BE2C (cell line): ENCODE measurements at regions not wholly inside any gene's neighbourhood (a gene's known extent, or its start where the extent isn't known, plus 50 kb on each side); places are given as distances from the start of the nearest gene placed in this dataset.

Experiments
- DNase-seq: peaks from one replicate; pipeline ENCODE4 v3.0.0-alpha.2; 2020
- H3K27me3 ChIP-seq: fragments of 250-450 bp; sonication (Bioruptor Pico); 2 replicates; pipeline ENCODE4 v1.5.1; 2020; ENCODE audit warnings: mild to moderate bottlenecking
- H3K36me3 ChIP-seq: fragments of 250-450 bp; sonication (Bioruptor Pico); 2 replicates; pipeline ENCODE4 v1.5.1; 2020; ENCODE audit warnings: mild to moderate bottlenecking
- H3K4me1 ChIP-seq: fragments of 250-450 bp; sonication (Bioruptor Pico); 2 replicates; pipeline ENCODE4 v1.5.1; 2020
- H3K4me3 ChIP-seq: 2 replicates; pipeline ENCODE4 v1.5.1; 2011; ENCODE audit warnings: low read depth, low read length
- H3K9me3 ChIP-seq: fragments of 250-450 bp; sonication (Bioruptor Pico); 2 replicates; pipeline ENCODE4 v1.5.1; 2020
- TF ChIP-seq, protein P1 (sequence below): IDR thresholded peaks from 2 replicates; pipeline ENCODE4 v1.5.1; 2012; ENCODE audit warnings: mild to moderate bottlenecking, low read depth, low read length

DNA sequence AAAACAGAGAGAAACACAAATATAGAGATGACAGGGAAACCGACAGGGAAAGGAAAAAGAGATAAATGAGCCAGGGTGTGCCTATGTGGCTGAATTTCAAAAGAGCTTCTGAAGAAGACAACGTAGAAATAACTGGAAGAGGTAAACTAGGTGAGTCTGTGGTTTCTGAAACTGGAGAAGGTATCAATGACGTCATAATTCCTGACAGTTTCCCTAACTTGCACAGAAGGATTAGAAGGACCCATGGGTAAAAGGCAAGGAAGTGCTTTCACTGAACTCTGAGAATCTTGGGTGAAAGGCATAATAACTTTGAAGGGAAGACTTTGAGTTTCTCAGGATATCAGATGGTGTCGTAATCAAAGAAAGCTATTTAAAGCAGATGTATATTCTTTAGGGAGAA is 790.8 kb upstream of the NUDT12 start:
- TF ChIP-seq, protein P1, sequence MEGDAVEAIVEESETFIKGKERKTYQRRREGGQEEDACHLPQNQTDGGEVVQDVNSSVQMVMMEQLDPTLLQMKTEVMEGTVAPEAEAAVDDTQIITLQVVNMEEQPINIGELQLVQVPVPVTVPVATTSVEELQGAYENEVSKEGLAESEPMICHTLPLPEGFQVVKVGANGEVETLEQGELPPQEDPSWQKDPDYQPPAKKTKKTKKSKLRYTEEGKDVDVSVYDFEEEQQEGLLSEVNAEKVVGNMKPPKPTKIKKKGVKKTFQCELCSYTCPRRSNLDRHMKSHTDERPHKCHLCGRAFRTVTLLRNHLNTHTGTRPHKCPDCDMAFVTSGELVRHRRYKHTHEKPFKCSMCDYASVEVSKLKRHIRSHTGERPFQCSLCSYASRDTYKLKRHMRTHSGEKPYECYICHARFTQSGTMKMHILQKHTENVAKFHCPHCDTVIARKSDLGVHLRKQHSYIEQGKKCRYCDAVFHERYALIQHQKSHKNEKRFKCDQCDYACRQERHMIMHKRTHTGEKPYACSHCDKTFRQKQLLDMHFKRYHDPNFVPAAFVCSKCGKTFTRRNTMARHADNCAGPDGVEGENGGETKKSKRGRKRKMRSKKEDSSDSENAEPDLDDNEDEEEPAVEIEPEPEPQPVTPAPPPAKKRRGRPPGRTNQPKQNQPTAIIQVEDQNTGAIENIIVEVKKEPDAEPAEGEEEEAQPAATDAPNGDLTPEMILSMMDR = no peak
- Histone ChIP-seq H3K36me3 (no peaks in the 10 kb centered on the region), H3K27me3 (no peaks in the 10 kb centered on the region), H3K4me3 (no peak overlapping the region), H3K9me3 (no peaks in the 10 kb centered on the region), H3K4me1 (peaks cover 3% of the 10 kb centered on the region; the same call in 1 of the 2 replicates)
- no peak for DNase-seq

DNA sequence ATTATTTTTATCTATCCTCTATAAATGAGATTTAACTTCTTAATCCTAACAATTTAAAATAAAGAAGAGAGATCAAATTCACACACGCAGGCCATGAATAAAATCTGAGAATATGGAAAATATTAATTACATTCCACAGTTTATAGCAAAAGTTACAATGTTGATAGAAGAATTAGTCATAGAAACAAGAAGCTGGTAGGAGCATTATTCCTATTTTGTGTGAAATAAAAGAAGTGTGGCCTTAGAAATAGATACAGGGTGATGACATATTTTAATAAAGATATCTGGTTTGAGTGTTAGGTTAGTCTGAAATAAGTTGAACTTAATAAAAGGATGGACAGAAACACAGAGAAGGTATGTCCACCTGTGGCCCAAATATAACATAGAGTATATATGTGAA is 790.4 kb upstream of the NUDT12 start:
- no peaks in the 10 kb centered on the region for H3K27me3 ChIP-seq
- H3K9me3 ChIP-seq = no peaks in the 10 kb centered on the region
- H3K4me3 ChIP-seq = no peak overlapping the region
- no peak for DNase-seq
- H3K4me1 ChIP-seq = peaks cover 3% of the 10 kb centered on the region; the same call in 1 of the 2 replicates
- TF ChIP-seq, protein P1 = no peak
- no peaks in the 10 kb centered on the region for H3K36me3 ChIP-seq

DNA sequence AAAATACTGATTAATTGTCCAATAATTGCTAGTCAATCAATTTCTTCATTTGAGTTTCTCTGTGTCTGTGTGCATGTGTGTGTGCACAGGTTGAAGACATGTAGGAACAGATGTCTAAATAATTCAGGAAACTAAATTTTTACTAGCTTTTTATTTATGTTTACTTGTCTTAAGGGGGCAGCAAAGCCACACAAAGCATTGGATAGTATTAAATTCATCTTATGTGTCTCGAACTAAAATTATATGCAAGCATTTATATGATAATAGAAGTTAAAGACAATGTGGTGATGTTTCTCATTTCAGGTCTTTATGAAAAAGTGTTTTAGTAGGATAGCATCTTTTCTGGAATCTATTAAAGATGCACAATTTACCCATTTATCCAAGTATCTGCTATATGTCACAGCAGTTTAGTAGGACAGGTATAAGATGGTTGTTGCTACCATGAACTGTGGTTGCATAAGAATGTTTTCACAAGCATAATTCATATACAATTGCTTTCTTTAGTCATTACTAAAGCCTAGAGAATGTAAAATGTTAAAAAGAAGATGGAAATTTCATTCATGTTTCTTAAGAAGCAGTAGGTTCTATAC is 784.6 kb upstream of the NUDT12 start:
- TF ChIP-seq, protein P1 = peak; percentile 58
- DNase-seq = peak; percentile 28
- Histone ChIP-seq H3K9me3 (no peaks in the 10 kb centered on the region), H3K27me3 (no peaks in the 10 kb centered on the region), H3K4me3 (no peak overlapping the region), H3K4me1 (peaks cover 6% of the 10 kb centered on the region; the same call in 1 of the 2 replicates), H3K36me3 (no peaks in the 10 kb centered on the region)

DNA sequence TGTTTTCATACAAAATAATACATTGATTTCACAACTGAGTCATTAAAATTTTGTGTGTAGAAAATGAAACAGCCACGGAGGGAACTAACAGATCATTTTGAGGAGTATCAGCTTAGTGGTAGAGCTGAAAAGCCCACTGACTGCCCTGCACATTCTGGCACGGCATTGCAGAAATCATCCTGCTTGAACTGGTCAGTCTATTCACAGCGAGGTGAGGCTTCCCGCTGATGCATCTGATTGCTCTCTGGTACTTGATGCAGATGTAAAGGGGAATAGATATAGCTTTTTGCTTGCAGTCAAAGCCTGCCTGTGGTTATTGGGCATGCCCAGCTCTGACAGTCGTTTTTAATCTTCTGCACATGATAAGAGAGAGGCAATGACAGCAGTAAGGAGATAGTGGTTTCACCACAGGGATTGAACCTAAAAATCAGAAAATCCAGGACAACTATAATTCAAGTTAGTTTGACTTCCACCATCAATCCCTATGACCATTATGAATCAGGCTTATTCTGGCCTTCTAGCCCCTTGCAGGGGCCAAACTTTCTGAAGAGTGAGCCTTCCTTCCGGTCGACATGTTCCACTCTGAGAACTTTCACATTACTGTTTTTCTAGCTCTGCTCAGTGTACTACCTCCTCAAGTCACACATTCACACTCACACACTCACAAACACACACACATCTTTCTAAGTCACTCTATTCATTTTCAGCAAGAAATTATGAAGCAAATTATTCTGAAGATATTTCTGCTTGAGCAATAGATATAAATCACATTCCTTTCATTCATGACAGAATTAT is 782.8 kb upstream of the NUDT12 start:
- Histone ChIP-seq H3K9me3 (no peaks in the 10 kb centered on the region), H3K36me3 (no peaks in the 10 kb centered on the region), H3K4me3 (peak overlapping the region; percentile 6; the same call in 1 of the 2 replicates), H3K27me3 (no peaks in the 10 kb centered on the region), H3K4me1 (peaks cover 6% of the 10 kb centered on the region; the same call in 1 of the 2 replicates)
- TF ChIP-seq, protein P1 = no peak
- DNase-seq = peak; percentile 10

DNA sequence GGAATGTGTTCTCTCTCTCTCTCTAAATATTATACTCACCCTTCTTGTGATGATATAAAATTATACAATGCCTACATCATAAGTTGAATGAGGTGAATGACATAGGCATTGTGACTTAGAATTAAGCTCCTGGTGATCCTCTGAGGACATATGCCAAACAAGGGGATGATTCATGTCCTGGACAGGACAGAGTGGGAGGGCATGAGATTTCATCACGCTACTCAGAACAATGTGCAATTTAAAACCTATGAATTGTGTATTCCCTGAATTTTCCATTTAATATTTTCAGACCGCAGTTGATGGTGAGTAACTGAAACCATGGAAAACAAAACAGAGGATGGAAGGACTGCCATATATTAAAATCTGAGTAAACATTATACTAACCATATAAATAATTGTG is 782.2 kb upstream of the NUDT12 start:
- Histone ChIP-seq H3K4me1 (peaks cover 6% of the 10 kb centered on the region; the same call in 1 of the 2 replicates), H3K36me3 (no peaks in the 10 kb centered on the region), H3K27me3 (no peaks in the 10 kb centered on the region), H3K9me3 (no peaks in the 10 kb centered on the region), H3K4me3 (peak overlapping the region; percentile 6; the same call in 1 of the 2 replicates)
- no peak for DNase-seq
- TF ChIP-seq, protein P1 = no peak

DNA sequence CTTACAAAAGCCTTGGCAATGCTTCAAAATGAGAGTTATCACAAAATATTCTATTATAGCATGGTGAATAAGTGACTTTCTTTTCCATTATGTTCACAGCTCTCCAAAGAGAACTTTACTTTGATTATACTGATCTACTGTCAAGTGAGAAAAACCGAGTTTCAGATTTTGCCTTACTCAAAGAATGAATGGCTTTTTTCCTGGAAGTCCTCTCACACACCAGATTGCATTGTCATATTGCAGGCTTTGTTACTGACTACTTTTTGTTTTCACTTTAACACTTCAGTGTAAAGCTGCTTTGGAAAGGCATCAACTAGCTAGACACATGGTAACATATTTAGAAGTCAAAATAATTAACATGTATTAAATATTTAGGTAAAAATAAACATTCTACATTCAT is 765.2 kb upstream of the NUDT12 start:
- Histone ChIP-seq H3K4me1 (no peaks in the 10 kb centered on the region), H3K4me3 (no peak overlapping the region), H3K27me3 (no peaks in the 10 kb centered on the region), H3K9me3 (no peaks in the 10 kb centered on the region), H3K36me3 (no peaks in the 10 kb centered on the region)
- DNase-seq = no peak
- TF ChIP-seq, protein P1 = no peak
